Sigmoid colon (tissue), 6 donors: ENCODE measurements at regions not wholly inside any gene's neighbourhood (a gene's known extent, or its start where the extent isn't known, plus 50 kb on each side); places are given as distances from the start of the nearest gene placed in this dataset.

Experiments used
- DNase-seq: peaks from one replicate; pipeline ENCODE4 v3.0.0-alpha.2; 2019
- H3K27ac ChIP-seq, 4 donors: fragments of 200-600 bp; sonication (generic); one replicate each; pipeline ENCODE4 v1.5.1; 2016 to 2019; ENCODE audit warnings: mild to moderate bottlenecking in 1 of 4
- H3K27me3 ChIP-seq, 3 donors: fragments of 200-600 bp; sonication (generic); one replicate each; pipeline ENCODE4 v1.5.1; 2019; ENCODE audit warnings: mild to moderate bottlenecking in 1 of 3
- H3K36me3 ChIP-seq, 4 donors: fragments of 200-600 bp; sonication (generic); one replicate each; pipeline ENCODE4 v1.5.1; 2016 to 2019
- H3K4me1 ChIP-seq, 4 donors: fragments of 200-600 bp; sonication (generic); one replicate each; pipeline ENCODE4 v1.5.1; 2017 to 2019
- H3K4me3 ChIP-seq, 4 donors: fragments of 200-600 bp; sonication (generic); one replicate each; pipeline ENCODE4 v1.5.1; 2017 to 2019; ENCODE audit warnings: mild to moderate bottlenecking in 2 of 4, moderate library complexity in 1 of 4
- H3K9me3 ChIP-seq, 4 donors: fragments of 200-600 bp in 3 of 4; sonication (generic) in 3 of 4; one replicate each; pipeline versions ENCODE4 v1.5.1 to v1.6.1; 2013 to 2019
- CTCF ChIP-seq, 4 experiments: fragments of 450-650 bp in 3 of 4; fragments of 200-600 bp in 1 of 4; IDR thresholded peaks; one replicate each; pipeline ENCODE4 v1.5.1; 2016 to 2019; ENCODE audit warnings: antibody characterized with exemption in 4 of 4, mild to moderate bottlenecking in 3 of 4, moderate library complexity in 2 of 4
- EP300 ChIP-seq, 4 donors: sonication (generic); formaldehyde crosslinking; IDR thresholded peaks; one replicate each; pipeline ENCODE4 v1.6.1; 2017; ENCODE audit warnings: antibody characterized with exemption in 4 of 4
- POLR2A ChIP-seq, 2 donors: fragments of 450-650 bp; IDR thresholded peaks; one replicate each; pipeline ENCODE4 v1.6.1; 2016; ENCODE audit warnings: antibody characterized with exemption in 2 of 2, mild to moderate bottlenecking in 2 of 2, moderate library complexity in 2 of 2
- POLR2AphosphoS5 ChIP-seq, 4 donors: sonication (generic); formaldehyde crosslinking; IDR thresholded peaks; one replicate each; pipeline ENCODE4 v1.6.1; 2017; ENCODE audit warnings: antibody characterized with exemption in 4 of 4
- WGBS, 2 donors: extraction: QIAGEN DNeasy Blood & Tissue Kit; methylation state at CpG; one replicate each; pipeline ENCODE4 v1.1.7; 2013; 5-methylcytosine and 5-hydroxymethylcytosine counted together
- intact Hi-C: fragments of 100-400 bp; cut with DNase I; formaldehyde crosslinking; loops from one replicate; pipeline ENCODE4 v1.15.1; 2023
- donor health status: healthy with polysubstance abuse.
- donor health status: healthy.

- no peak for DNase-seq
- intact Hi-C loops: no loop called here
- Histone ChIP-seq H3K4me1 (no peaks in the 10 kb centered on the region), H3K27ac (no peak overlapping the region), H3K36me3 (no peaks in the 10 kb centered on the region), H3K4me3 (no peak overlapping the region), H3K27me3 (no peaks in the 10 kb centered on the region), H3K9me3 (no peaks in the 10 kb centered on the region)
- WGBS, 2 donors: 58 to 65% methylated on average over 5 of the region's 5 CpGs
- TF ChIP-seq POLR2AphosphoS5 (IDR thresholded peaks at IDR 0.05) (no peak), EP300 (IDR thresholded peaks at IDR 0.05) (no peak)
These were observed 839.8 kb downstream of the NTRK3 start for GRCh38 chr15:87416591-87417257.

GRCh38 chr15:87408902-87409301 lies 847.6 kb downstream of the NTRK3 start:
- H3K9me3 ChIP-seq: no peaks in the 10 kb centered on the region
- H3K27ac ChIP-seq: no peak overlapping the region
- DNase-seq: no peak
- TF ChIP-seq POLR2AphosphoS5 (IDR thresholded peaks at IDR 0.05) (no peak), EP300 (IDR thresholded peaks at IDR 0.05) (no peak), POLR2A (IDR thresholded peaks at IDR 0.05) (no peak), CTCF (IDR thresholded peaks at IDR 0.05) (no peak)
- H3K4me1 ChIP-seq: no peaks in the 10 kb centered on the region
- 67 to 71% methylated on average over 6 of the region's 6 CpGs for WGBS, 2 donors
- no peaks in the 10 kb centered on the region for H3K27me3 ChIP-seq
- H3K36me3 ChIP-seq: no peaks in the 10 kb centered on the region
- H3K4me3 ChIP-seq: no peak overlapping the region
- intact Hi-C loops: no loop called here

GRCh38 chr15:87403973-87404372 lies 852.6 kb downstream of the NTRK3 start:
- Histone ChIP-seq H3K36me3 (no peaks in the 10 kb centered on the region), H3K9me3 (no peaks in the 10 kb centered on the region), H3K27me3 (no peaks in the 10 kb centered on the region), H3K27ac (no peak overlapping the region), H3K4me3 (no peak overlapping the region), H3K4me1 (no peaks in the 10 kb centered on the region)
- WGBS, 2 donors: 67 to 76% methylated on average over 5 of the region's 5 CpGs
- intact Hi-C loops: no loop called here
- DNase-seq: no peak
- TF ChIP-seq POLR2AphosphoS5 (IDR thresholded peaks at IDR 0.05) (no peak), EP300 (IDR thresholded peaks at IDR 0.05) (no peak), POLR2A (IDR thresholded peaks at IDR 0.05) (no peak), CTCF (IDR thresholded peaks at IDR 0.05) (no peak)

- intact Hi-C loops: no loop called here
- Histone ChIP-seq H3K9me3 (no peaks in the 10 kb centered on the region), H3K4me3 (no peak overlapping the region), H3K27me3 (no peaks in the 10 kb centered on the region), H3K4me1 (no peaks in the 10 kb centered on the region), H3K27ac (no peak overlapping the region), H3K36me3 (no peaks in the 10 kb centered on the region)
- TF ChIP-seq POLR2AphosphoS5 (IDR thresholded peaks at IDR 0.05): no peak
- no peak for TF ChIP-seq POLR2A (IDR thresholded peaks at IDR 0.05)
- no peak for TF ChIP-seq CTCF (IDR thresholded peaks at IDR 0.05)
- no peak for TF ChIP-seq EP300 (IDR thresholded peaks at IDR 0.05)
- WGBS, 2 donors: 75 to 78% methylated on average over 5 of the region's 5 CpGs
- no peak for DNase-seq
These were observed 854.6 kb downstream of the NTRK3 start for GRCh38 chr15:87401973-87402372.

GRCh38 chr15:87394676-87395075 lies 861.9 kb downstream of the NTRK3 start:
- H3K27ac ChIP-seq: no peak overlapping the region
- no peaks in the 10 kb centered on the region for H3K9me3 ChIP-seq
- no peaks in the 10 kb centered on the region for H3K27me3 ChIP-seq
- H3K4me1 ChIP-seq: no peaks in the 10 kb centered on the region
- no peaks in the 10 kb centered on the region for H3K36me3 ChIP-seq
- no peak for DNase-seq
- no peak overlapping the region for H3K4me3 ChIP-seq
- intact Hi-C loops: no loop called here
- no peak for TF ChIP-seq EP300 (IDR thresholded peaks at IDR 0.05)
- no peak for TF ChIP-seq POLR2AphosphoS5 (IDR thresholded peaks at IDR 0.05)
- WGBS, 2 donors: 74 to 90% methylated on average over 3 of the region's 3 CpGs

- Histone ChIP-seq H3K4me3 (no peak overlapping the region), H3K27me3 (no peaks in the 10 kb centered on the region), H3K27ac (no peak overlapping the region), H3K36me3 (no peaks in the 10 kb centered on the region), H3K4me1 (no peaks in the 10 kb centered on the region), H3K9me3 (no peaks in the 10 kb centered on the region)
- TF ChIP-seq CTCF (IDR thresholded peaks at IDR 0.05): no peak
- no peak for TF ChIP-seq EP300 (IDR thresholded peaks at IDR 0.05)
- no peak for TF ChIP-seq POLR2AphosphoS5 (IDR thresholded peaks at IDR 0.05)
- TF ChIP-seq POLR2A (IDR thresholded peaks at IDR 0.05): no peak
- no peak for DNase-seq
- intact Hi-C loops: no loop called here
- 85% methylated on average over 2 of the region's 2 CpGs for WGBS, 2 donors
These were observed 868.8 kb downstream of the NTRK3 start for GRCh38 chr15:87387766-87388165.
